ENCODE measurements at regions not wholly inside any gene's neighbourhood (a gene's known extent, or its start where the extent isn't known, plus 50 kb on each side); places are given as distances from the start of the nearest gene placed in this dataset.

DNA sequence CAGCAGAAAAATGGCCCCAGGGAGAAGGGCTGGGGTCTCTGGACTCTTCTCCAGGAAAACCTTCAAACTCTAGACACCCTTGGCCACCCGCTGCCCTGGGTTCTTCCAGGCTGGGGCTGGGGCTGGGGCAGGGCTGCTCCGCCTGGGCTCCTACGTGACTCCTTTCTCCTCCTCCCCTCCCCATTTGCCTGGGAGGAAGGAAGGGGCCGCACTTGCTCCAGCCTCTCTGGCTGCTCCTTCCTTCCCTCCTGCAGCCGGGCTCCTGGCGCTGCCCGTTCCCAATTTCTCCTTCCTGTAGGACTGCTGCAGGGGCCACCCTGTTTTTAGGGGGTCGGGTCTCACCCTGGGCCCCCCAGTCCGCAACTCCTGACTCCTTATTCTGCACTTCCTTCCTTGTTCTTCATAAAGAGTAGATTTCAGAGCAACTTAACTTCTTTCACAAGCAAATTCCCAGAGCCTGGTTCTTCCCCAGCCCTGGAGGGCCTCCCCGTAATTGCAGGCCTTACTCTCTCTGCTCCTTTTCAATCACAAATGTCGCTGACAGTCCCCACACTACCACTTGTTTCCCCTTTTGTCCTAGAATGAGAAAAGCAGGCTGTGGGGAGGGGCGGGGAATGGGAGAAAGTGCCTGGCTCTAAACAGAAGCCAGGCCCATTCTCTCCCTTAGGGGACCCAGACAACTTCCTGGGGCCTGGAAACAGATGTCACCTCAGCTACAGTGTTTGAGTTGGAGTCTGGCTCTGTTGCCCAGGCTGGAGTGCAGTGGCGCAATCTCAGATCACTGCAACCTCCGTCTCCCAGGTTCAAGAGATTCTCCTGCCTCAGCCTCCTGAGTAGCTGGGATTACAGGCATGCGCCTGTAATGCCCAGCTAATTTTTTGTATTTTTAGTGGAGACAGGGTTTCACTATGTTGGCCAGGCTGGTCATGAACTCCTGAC is 137.8 kb downstream of the ENGASE start:
- DNase-seq (ENCODE audit: low read depth in 2 of 3, low spot score in 2 of 3): no peak

DNA sequence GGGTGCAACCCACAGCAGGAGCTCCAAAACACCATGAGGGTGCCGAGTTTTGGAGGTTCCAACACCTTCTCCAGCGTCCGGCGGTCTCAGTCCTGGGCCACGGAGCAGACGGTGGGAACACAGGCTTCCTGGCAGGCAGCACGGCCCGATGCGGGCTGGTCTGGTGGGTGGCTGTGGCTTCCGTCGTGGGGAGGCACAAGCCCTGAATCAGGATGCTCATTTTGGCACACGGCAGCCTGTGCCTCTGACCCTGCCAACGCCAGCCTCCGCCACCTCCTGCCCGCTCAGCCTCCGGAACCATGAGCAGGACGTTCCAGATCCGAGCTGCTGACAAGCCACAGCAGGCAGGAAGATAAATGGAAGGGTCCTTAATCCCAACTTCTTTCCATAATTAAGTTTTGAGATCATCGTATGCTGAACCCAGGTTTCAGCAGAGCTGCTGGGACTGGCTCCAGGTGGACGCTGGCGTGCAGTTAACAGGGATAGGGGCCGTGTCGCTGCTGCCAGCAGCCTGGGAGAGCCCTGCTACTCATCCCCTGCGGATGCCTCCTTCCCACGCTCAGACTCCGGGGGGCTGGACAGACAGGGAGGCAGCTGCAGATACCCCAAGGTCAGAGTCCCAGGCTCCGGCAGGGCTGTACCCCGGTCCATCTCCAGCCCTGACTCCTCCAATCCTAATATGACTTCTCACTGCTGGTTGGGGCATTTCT is 136.6 kb downstream of the ENGASE start:
- DNase-seq (ENCODE audit: low read depth in 2 of 3, low spot score in 2 of 3): no peak

GRCh38 chr17:79210638-79211037 is 136.0 kb downstream of the ENGASE start:
- no peak for DNase-seq (ENCODE audit: low read depth in 2 of 3, low spot score in 2 of 3)

DNA sequence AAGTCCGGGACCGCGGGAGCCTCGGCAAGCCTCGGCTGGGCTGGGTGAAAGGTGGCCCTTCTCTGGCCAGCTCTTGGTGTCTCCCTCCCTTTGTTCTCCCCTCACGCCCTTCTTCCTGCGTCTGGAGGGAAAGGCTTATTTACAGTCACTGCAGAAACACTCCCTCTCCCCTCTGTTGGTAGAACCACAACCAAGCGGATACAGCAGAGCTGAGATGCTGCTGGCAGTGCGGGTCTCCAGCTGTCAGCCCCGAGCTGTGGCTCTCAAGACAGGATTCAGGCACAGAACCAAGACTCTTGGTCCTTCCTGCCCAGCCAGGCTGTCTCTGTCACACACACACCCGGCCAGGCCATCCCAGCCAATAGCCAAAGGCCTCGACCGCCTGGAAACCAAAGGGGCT is 133.3 kb downstream of the ENGASE start:
- DNase-seq (ENCODE audit: low read depth in 2 of 3, low spot score in 2 of 3): no peak

- no peak for DNase-seq (ENCODE audit: low read depth in 2 of 3, low spot score in 2 of 3)
These were observed 131.1 kb downstream of the ENGASE start for GRCh38 chr17:79205688-79206205.

- DNase-seq (ENCODE audit: low read depth in 2 of 3, low spot score in 2 of 3): no peak
These were observed 129.6 kb downstream of the ENGASE start for GRCh38 chr17:79204261-79204660.

GRCh38 chr17:79203657-79204056 is 129.0 kb downstream of the ENGASE start:
- DNase-seq (ENCODE audit: low read depth in 2 of 3, low spot score in 2 of 3): no peak

DNA sequence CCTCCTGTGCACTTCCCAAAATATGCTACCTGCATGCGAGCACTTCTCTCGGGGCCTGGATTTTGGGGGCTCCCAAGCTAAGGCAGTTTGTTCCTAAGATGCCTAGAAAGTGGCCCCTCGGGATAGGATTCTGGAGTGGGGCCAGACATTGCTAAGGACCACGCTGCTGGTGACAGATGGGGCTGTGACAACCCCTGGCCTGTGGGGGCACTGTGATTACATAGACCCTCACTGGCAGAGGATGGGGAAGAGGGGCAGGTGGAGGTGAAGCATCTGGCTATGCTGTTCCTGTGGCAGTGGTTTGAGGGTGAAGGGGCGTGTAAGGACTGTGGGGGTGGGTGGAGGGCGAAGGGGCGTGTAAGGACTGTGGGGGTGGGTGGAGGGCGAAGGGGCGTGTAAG is 128.4 kb downstream of the ENGASE start:
- no peak for DNase-seq (ENCODE audit: low read depth in 2 of 3, low spot score in 2 of 3)

- no peak for DNase-seq (ENCODE audit: low read depth in 2 of 3, low spot score in 2 of 3)
These were observed 127.9 kb downstream of the ENGASE start for GRCh38 chr17:79202480-79202879.

GRCh38 chr17:79201536-79202227 is 127.1 kb downstream of the ENGASE start:
- DNase-seq (ENCODE audit: low read depth in 2 of 3, low spot score in 2 of 3): no peak

DNA sequence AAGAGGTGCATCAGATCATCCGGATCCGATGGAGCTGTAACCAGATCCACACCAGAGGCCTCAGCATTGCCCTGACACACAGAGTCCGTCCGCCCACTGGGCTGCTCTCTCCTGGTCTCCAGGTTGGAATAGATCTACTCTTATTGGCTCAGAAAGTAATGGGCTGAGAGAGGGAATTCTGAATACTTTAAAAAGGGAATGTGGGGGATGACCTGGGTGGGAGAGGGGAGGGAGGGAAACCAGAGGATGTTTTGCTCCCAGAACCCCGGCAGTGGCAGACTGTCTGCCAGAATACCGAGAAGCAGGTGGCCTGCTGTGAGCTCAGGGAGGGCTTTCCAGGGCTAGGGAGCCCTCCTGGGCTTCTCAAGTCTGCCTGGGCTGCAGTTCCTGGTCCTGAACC is 126.5 kb downstream of the ENGASE start:
- DNase-seq (ENCODE audit: low read depth in 2 of 3, low spot score in 2 of 3): no peak

GRCh38 chr17:79196913-79197312 is 122.3 kb downstream of the ENGASE start:
- DNase-seq (ENCODE audit: low read depth in 2 of 3, low spot score in 2 of 3): no peak

- no peak for DNase-seq (ENCODE audit: low read depth in 2 of 3, low spot score in 2 of 3)
These were observed 118.1 kb downstream of the ENGASE start for GRCh38 chr17:79192503-79193351.

- DNase-seq (ENCODE audit: low read depth in 2 of 3, low spot score in 2 of 3): no peak
These were observed 116.8 kb downstream of the ENGASE start for GRCh38 chr17:79191270-79191934.

GRCh38 chr17:79189305-79189704 is 114.7 kb downstream of the ENGASE start:
- no peak for DNase-seq (ENCODE audit: low read depth in 2 of 3, low spot score in 2 of 3)

DNA sequence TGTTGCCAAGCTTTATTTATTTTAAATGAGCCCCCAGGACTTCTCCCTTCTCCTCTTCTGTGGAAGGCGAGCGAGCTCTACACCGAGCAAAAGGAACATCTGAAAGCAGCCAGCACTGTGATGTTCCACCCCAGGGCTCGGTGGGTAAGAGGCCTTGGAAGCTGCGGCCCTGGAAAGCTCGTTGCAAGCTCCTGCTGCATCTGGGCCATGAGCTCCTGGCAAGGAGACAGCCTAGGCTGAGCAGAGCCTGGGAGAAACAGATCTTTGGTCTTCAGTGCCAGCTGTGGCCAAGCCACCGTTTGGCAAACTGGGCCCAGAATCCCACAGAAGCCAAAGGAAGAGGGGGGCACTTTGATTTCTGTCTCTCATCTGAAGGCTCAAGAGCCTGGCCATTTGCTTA is 114.1 kb downstream of the ENGASE start:
- DNase-seq (ENCODE audit: low read depth in 2 of 3, low spot score in 2 of 3): no peak

DNA sequence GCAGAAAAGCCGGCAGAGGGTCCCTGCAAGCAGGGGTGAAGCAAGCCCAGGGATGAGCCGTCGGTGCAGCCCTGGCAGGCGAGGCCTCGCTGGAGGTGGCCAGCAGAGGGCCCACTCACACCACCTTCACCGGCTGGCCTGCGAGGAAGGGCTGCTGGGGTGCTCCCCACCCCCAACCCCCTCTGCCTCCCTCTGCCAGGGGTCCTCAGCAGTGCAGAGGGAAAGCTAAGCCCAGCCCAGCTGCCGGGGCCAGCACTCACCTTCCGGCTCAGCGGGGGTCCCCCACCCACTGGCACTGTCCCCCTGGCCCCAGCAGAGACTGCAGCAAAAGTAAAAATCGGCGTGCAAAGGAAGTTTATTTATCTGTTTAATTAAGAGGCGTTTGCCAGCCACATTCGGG is 113.4 kb downstream of the ENGASE start:
- DNase-seq (ENCODE audit: low read depth in 2 of 3, low spot score in 2 of 3): no peak

GRCh38 chr17:79187186-79187585 is 112.6 kb downstream of the ENGASE start:
- DNase-seq (ENCODE audit: low read depth in 2 of 3, low spot score in 2 of 3): no peak

DNA sequence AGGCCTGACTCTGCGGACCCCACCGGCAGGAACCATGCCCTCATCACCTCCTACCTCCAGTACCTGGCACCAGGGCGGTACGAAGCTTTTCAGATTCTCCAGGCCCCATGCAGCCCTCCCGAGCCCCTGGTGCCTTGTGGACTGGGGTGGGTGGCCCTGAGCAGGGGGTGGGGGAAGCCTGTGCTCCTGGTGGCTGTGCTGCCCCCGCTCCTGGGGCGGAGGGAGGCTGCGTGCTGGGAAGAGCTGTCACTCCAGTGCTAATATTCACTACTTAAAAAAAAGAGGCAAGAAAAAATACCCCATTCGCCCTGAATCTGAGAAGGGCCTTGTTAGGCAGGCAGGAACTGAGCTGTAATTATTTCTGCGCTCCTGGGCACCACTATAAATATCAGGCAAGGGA is 111.8 kb downstream of the ENGASE start:
- no peak for DNase-seq (ENCODE audit: low read depth in 2 of 3, low spot score in 2 of 3)

DNA sequence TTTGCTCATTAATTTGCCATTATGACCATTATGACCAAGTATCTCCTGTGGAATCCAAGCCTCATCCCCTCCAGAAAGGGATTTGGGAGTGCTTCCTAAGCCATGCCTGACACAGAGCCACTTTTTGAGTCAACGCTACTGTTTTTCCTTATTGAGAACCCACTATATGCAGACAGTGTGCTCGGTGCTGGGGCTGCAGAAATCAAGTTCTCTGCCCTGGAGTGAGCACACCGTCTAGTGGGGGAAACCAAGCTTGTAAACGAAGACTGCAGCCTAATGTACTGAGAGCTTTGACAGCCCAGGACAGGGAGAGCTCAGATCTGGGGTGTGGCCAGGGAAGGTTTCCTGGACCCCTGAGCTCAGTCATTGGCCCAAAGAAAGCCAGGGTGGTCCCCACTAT is 111.0 kb downstream of the ENGASE start:
- DNase-seq (ENCODE audit: low read depth in 2 of 3, low spot score in 2 of 3): no peak

Data from activated CD8-positive, alpha-beta memory T cell treated with anti-CD3 and anti-CD28 coated beads for 48 hours (primary cell).